H9 (cell line): ENCODE measurements at regions not wholly inside any gene's neighbourhood (a gene's known extent, or its start where the extent isn't known, plus 50 kb on each side); places are given as distances from the start of the nearest gene placed in this dataset.

Experiments used
- DNase-seq: peaks from one replicate; pipeline ENCODE4 v3.0.0-alpha.2; 2017
- H2AFZ ChIP-seq: one replicate; pipeline ENCODE4 v1.6.1; 2013; ENCODE audit warnings: mild to moderate bottlenecking, low read length, control low read depth, moderate library complexity
- H2AK5ac ChIP-seq: 2 replicates; pipeline ENCODE4 v1.6.1; 2013; ENCODE audit warnings: low read length, control low read depth, mixed read lengths; ENCODE audit not compliant: insufficient read length
- H2BK120ac ChIP-seq: one replicate; pipeline ENCODE4 v1.6.1; 2013; ENCODE audit warnings: low read depth, mild to moderate bottlenecking, low read length, control low read depth, inconsistent platforms; ENCODE audit not compliant: poor library complexity, severe bottlenecking
- H2BK12ac ChIP-seq: 2 replicates; pipeline ENCODE4 v1.6.1; 2013; ENCODE audit warnings: low read length, control low read depth, mixed read lengths, low read depth; ENCODE audit not compliant: insufficient read length
- H2BK15ac ChIP-seq: 2 replicates; pipeline ENCODE4 v1.6.1; 2013; ENCODE audit warnings: low read depth, low read length, control low read depth
- H2BK20ac ChIP-seq: one replicate; pipeline ENCODE4 v1.6.1; 2013; ENCODE audit warnings: low read depth, mild to moderate bottlenecking, low read length, control low read depth, inconsistent platforms; ENCODE audit not compliant: poor library complexity, severe bottlenecking
- H2BK5ac ChIP-seq: 2 replicates; pipeline ENCODE4 v1.6.1; 2013; ENCODE audit warnings: low read length, control low read depth, mixed read lengths; ENCODE audit not compliant: insufficient read length
- H3K14ac ChIP-seq: 2 replicates; pipeline ENCODE4 v1.6.1; 2013; ENCODE audit warnings: low read length, control low read depth; ENCODE audit not compliant: insufficient read depth
- H3K18ac ChIP-seq: 2 replicates; pipeline ENCODE4 v1.6.1; 2013; ENCODE audit warnings: low read depth, mild to moderate bottlenecking, mixed read lengths, low read length, control low read depth; ENCODE audit not compliant: insufficient read length
- H3K23ac ChIP-seq: 2 replicates; pipeline ENCODE4 v1.6.1; 2013; ENCODE audit warnings: low read length, control low read depth, mixed read lengths, low read depth; ENCODE audit not compliant: insufficient read length
- H3K23me2 ChIP-seq: 2 replicates; pipeline ENCODE4 v1.6.1; 2013; ENCODE audit warnings: low read depth, mild to moderate bottlenecking, mixed read lengths, low read length, control low read depth; ENCODE audit not compliant: insufficient read length, poor library complexity, severe bottlenecking
- H3K27ac ChIP-seq: 2 replicates; pipeline ENCODE4 v1.5.1; 2013; ENCODE audit warnings: low read length, control low read depth, mixed read lengths, low read depth; ENCODE audit not compliant: insufficient read length
- H3K27me3 ChIP-seq: 2 replicates; pipeline ENCODE4 v1.6.1; 2013; ENCODE audit warnings: low read length, control low read depth, inconsistent platforms; ENCODE audit not compliant: insufficient read depth
- H3K4ac ChIP-seq: 2 replicates; pipeline ENCODE4 v1.6.1; 2013; ENCODE audit warnings: low read depth, mild to moderate bottlenecking, control low read depth, inconsistent platforms, low read length, moderate library complexity
- H3K4me1 ChIP-seq: 2 replicates; pipeline ENCODE4 v1.6.1; 2013; ENCODE audit warnings: low read length, control low read depth, inconsistent platforms; ENCODE audit not compliant: insufficient read depth
- H3K4me2 ChIP-seq: 2 replicates; pipeline ENCODE4 v1.6.1; 2013; ENCODE audit warnings: low read length, control low read depth, mixed read lengths; ENCODE audit not compliant: insufficient read length, insufficient read depth
- H3K56ac ChIP-seq: 2 replicates; pipeline ENCODE4 v1.6.1; 2013; ENCODE audit warnings: low read depth, mild to moderate bottlenecking, mixed read lengths, low read length, control low read depth; ENCODE audit not compliant: insufficient read length
- H3K79me1 ChIP-seq: 2 replicates; pipeline ENCODE4 v1.6.1; 2013; ENCODE audit warnings: low read depth, mild to moderate bottlenecking, moderate library complexity, low read length, control low read depth, inconsistent platforms; ENCODE audit not compliant: insufficient read depth, poor library complexity, severe bottlenecking
- H3K79me2 ChIP-seq: 2 replicates; pipeline ENCODE4 v1.6.1; 2013; ENCODE audit warnings: low read length, control low read depth, inconsistent platforms; ENCODE audit not compliant: insufficient read depth
- H3K9ac ChIP-seq: 2 replicates; pipeline ENCODE4 v1.6.1; 2013; ENCODE audit warnings: low read length, control low read depth, mixed read lengths; ENCODE audit not compliant: insufficient read length; ENCODE audit errors: extremely low read depth
- H3K9me3 ChIP-seq: one replicate; pipeline ENCODE4 v1.6.1; 2013; ENCODE audit warnings: low read depth, low read length, inconsistent platforms; ENCODE audit not compliant: control insufficient read depth
- H3T11ph ChIP-seq: one replicate; pipeline ENCODE4 v1.6.1; 2013; ENCODE audit warnings: mild to moderate bottlenecking, low read length, control low read depth, inconsistent platforms
- H4K20me1 ChIP-seq: one replicate; pipeline ENCODE4 v1.6.1; 2013; ENCODE audit not compliant: control insufficient read depth, insufficient read length, insufficient read depth
- H4K5ac ChIP-seq: 2 replicates; pipeline ENCODE4 v1.6.1; 2013; ENCODE audit warnings: low read depth, mild to moderate bottlenecking, mixed read lengths, low read length, control low read depth; ENCODE audit not compliant: insufficient read length
- H4K8ac ChIP-seq: replicated peaks from 2 replicates; pipeline ENCODE4 v1.6.1; 2013; ENCODE audit warnings: low read length, control low read depth, mixed read lengths, low read depth; ENCODE audit not compliant: insufficient read length
- H4K91ac ChIP-seq: 2 replicates; pipeline ENCODE4 v1.6.1; 2013; ENCODE audit warnings: low read depth, mild to moderate bottlenecking, moderate library complexity, mixed read lengths, low read length, control low read depth; ENCODE audit not compliant: insufficient read length
- H3K27ac Mint-ChIP-seq, 3 experiments: 2 replicates in 2 of 3; 3 replicates in 1 of 3; pipeline ENCODE4 v1.8.0; 2020 to 2021; ENCODE audit warnings: mixed read lengths in 3 of 3, mild to moderate bottlenecking in 1 of 3, moderate library complexity in 1 of 3
- H3K27me3 Mint-ChIP-seq: 2 replicates; pipeline ENCODE4 v1.8.0; 2021; ENCODE audit warnings: low read depth, mild to moderate bottlenecking, moderate library complexity, mixed read lengths
- H3K36me3 Mint-ChIP-seq, 3 experiments: 2 replicates in 2 of 3; 3 replicates in 1 of 3; pipeline ENCODE4 v1.8.0; 2020 to 2021; ENCODE audit warnings: low read depth in 3 of 3, mixed read lengths in 3 of 3; ENCODE audit not compliant: insufficient read depth in 1 of 3
- H3K4me1 Mint-ChIP-seq, 2 experiments: 2 replicates each; pipeline ENCODE4 v1.8.0; 2020; ENCODE audit warnings: mixed read lengths in 2 of 2
- H3K4me3 Mint-ChIP-seq, 2 experiments: 2 replicates in 1 of 2; 3 replicates in 1 of 2; pipeline ENCODE4 v1.8.0; 2020 to 2021; ENCODE audit warnings: mild to moderate bottlenecking in 2 of 2, mixed read lengths in 2 of 2, moderate library complexity in 1 of 2
- H3K9me3 Mint-ChIP-seq, 2 experiments: 2 replicates in 1 of 2; 3 replicates in 1 of 2; pipeline ENCODE4 v1.8.0; 2020; ENCODE audit warnings: mild to moderate bottlenecking in 2 of 2, mixed read lengths in 2 of 2, moderate library complexity in 1 of 2
- WGBS: extraction: QIAGEN DNeasy Blood & Tissue Kit; methylation state at CpG from one replicate; pipeline ENCODE4 v1.1.7; 2013; ENCODE audit warnings: missing lambda C conversion rate, low lambda C conversion rate, mixed read lengths; ENCODE audit not compliant: insufficient read length; ENCODE audit errors: extremely low coverage; 5-methylcytosine and 5-hydroxymethylcytosine counted together
- TF ChIP-seq, protein P1 (sequence below): fragments of 200-600 bp; sonication (generic); conservative IDR thresholded peaks from 3 replicates; pipeline ENCODE4 v1.8.0; 2021; ENCODE audit warnings: antibody characterized with exemption, mild to moderate bottlenecking

DNA sequence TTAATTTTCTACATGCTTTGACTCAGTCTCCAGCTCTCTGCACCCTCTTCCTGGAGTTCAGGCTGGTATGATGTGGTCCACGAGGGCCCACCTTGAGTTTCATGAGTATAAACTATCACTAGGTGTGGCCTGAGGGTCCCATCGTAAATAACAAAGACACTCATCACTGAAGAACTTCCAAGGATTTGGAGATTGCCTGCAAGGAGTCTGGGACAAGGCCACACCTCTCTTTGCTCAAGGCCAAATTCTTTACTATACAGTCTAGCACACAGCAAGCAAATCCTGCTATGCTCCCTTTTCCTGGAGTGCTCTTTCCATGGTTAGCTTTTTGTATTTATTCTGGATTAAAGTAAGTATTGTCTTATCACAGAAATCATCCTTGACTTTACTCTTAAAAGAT, 271.9 kb downstream of the SLC16A7 start:
- Mint-ChIP-seq H3K36me3 (peaks cover 0 to 3% (median 0%) of the 10 kb centered on the region in 3 experiments; a peak in 1 of 7 replicates), H3K4me3 (no peak overlapping the region), H3K4me1 (peaks cover 3% of the 10 kb centered on the region in 2 experiments; a peak in 2 of 4 replicates), H3K27me3 (no peaks in the 10 kb centered on the region), H3K9me3 (peaks cover 0 to 5% of the 10 kb centered on the region in 2 experiments; a peak in 3 of 5 replicates), H3K27ac (no peak overlapping the region; a peak in 1 of 7 replicates)
- Histone ChIP-seq H3K27ac (no peak overlapping the region), H3K18ac (no peak overlapping the region), H4K8ac (no peak overlapping the region), H3K14ac (no peak overlapping the region), H3K23me2 (no peaks in the 10 kb centered on the region), H3T11ph (no peak overlapping the region), H3K4me2 (no peak overlapping the region), H2AK5ac (no peak overlapping the region), H2BK15ac (no peak overlapping the region), H3K9ac (no peak overlapping the region), H3K27me3 (no peaks in the 10 kb centered on the region), H2BK12ac (no peak overlapping the region), H2BK20ac (no peak overlapping the region), H3K4me1 (no peaks in the 10 kb centered on the region), H2AFZ (no peak overlapping the region), H2BK5ac (no peak overlapping the region), H2BK120ac (no peak overlapping the region), H3K9me3 (no peaks in the 10 kb centered on the region), H4K91ac (no peak overlapping the region), H3K79me1 (no peaks in the 10 kb centered on the region), H4K5ac (no peak overlapping the region), H3K56ac (no peak overlapping the region), H3K23ac (no peak overlapping the region), H3K4ac (no peak overlapping the region), H3K79me2 (no peaks in the 10 kb centered on the region), H4K20me1 (no peaks in the 10 kb centered on the region)
- no CpG with 5 or more reads among the region's 2 CpGs for WGBS
- TF ChIP-seq, protein P1, sequence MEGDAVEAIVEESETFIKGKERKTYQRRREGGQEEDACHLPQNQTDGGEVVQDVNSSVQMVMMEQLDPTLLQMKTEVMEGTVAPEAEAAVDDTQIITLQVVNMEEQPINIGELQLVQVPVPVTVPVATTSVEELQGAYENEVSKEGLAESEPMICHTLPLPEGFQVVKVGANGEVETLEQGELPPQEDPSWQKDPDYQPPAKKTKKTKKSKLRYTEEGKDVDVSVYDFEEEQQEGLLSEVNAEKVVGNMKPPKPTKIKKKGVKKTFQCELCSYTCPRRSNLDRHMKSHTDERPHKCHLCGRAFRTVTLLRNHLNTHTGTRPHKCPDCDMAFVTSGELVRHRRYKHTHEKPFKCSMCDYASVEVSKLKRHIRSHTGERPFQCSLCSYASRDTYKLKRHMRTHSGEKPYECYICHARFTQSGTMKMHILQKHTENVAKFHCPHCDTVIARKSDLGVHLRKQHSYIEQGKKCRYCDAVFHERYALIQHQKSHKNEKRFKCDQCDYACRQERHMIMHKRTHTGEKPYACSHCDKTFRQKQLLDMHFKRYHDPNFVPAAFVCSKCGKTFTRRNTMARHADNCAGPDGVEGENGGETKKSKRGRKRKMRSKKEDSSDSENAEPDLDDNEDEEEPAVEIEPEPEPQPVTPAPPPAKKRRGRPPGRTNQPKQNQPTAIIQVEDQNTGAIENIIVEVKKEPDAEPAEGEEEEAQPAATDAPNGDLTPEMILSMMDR, result no peak
- no peak for DNase-seq
